Esophagus squamous epithelium (tissue), 5 donors: ENCODE measurements at regions not wholly inside any gene's neighbourhood (a gene's known extent, or its start where the extent isn't known, plus 50 kb on each side); places are given as distances from the start of the nearest gene placed in this dataset.

Source experiments
- DNase-seq: peaks from one replicate; lab custom pipeline; 2025; lab: John Stamatoyannopoulos, UW
- H3K27ac ChIP-seq, 4 donors: fragments of 200-600 bp; sonication (generic); one replicate each; pipeline ENCODE4 v1.5.1; 2016 to 2019; ENCODE audit warnings: mild to moderate bottlenecking in 1 of 4
- H3K27me3 ChIP-seq, 4 donors: fragments of 200-600 bp; sonication (generic); 1 replicate in 3 of 4; 2 replicates in 1 of 4; pipeline versions ENCODE4 v1.5.1 to v1.6.0; 2017 to 2021; ENCODE audit warnings: antibody characterized with exemption in 1 of 4
- H3K36me3 ChIP-seq, 3 donors: fragments of 200-600 bp; sonication (generic); one replicate each; pipeline ENCODE4 v1.5.1; 2016 to 2019
- H3K4me1 ChIP-seq, 3 donors: fragments of 200-600 bp; sonication (generic); one replicate each; pipeline ENCODE4 v1.5.1; 2017 to 2019
- H3K4me3 ChIP-seq, 4 donors: fragments of 200-600 bp; sonication (generic); 1 replicate in 3 of 4; 2 replicates in 1 of 4; pipeline ENCODE4 v1.5.1; 2016 to 2019; ENCODE audit warnings: mild to moderate bottlenecking in 2 of 4, moderate library complexity in 1 of 4
- H3K9me3 ChIP-seq, 3 donors: fragments of 200-600 bp; sonication (generic); one replicate each; pipeline ENCODE4 v1.5.1; 2016 to 2019
- CTCF ChIP-seq, 6 experiments: fragments of 450-650 bp in 4 of 6; fragments of 200-600 bp in 2 of 6; sonication (generic) in 2 of 6; IDR thresholded peaks; one replicate each; pipeline ENCODE4 v1.5.1; 2016 to 2019; ENCODE audit warnings: antibody characterized with exemption in 6 of 6, mild to moderate bottlenecking in 4 of 6, moderate library complexity in 4 of 6
- POLR2A ChIP-seq, 4 donors: fragments of 450-650 bp; IDR thresholded peaks; one replicate each; pipeline ENCODE4 v1.6.1; 2017; ENCODE audit warnings: antibody characterized with exemption in 4 of 4, mild to moderate bottlenecking in 4 of 4, moderate library complexity in 3 of 4
- WGBS, 2 donors: methylation state at CpG; one replicate each; pipeline ENCODE4 v1.1.5; 2018; 5-methylcytosine and 5-hydroxymethylcytosine counted together
- intact Hi-C: fragments of 100-400 bp; cut with DNase I; formaldehyde crosslinking; loops from one replicate; pipeline ENCODE4 v1.15.0; 2022
- donor health status: DM: yes; HTN: yes; CAD: no.

GRCh38 chr2:117212562-117212961 is 601.9 kb upstream of the DDX18 start:
- no peaks in the 10 kb centered on the region for H3K36me3 ChIP-seq
- H3K4me3 ChIP-seq = no peak overlapping the region
- H3K9me3 ChIP-seq = no peaks in the 10 kb centered on the region
- 55% methylated on average over 2 of the region's 2 CpGs for WGBS, 2 donors
- TF ChIP-seq POLR2A (IDR thresholded peaks at IDR 0.05) (no peak), CTCF (IDR thresholded peaks at IDR 0.05) (no peak)
- no peak overlapping the region for H3K27ac ChIP-seq
- DNase-seq = no peak
- H3K4me1 ChIP-seq = no peaks in the 10 kb centered on the region
- intact Hi-C loops = no loop called here
- H3K27me3 ChIP-seq = no peaks in the 10 kb centered on the region

GRCh38 chr2:117217145-117217544 is 597.3 kb upstream of the DDX18 start:
- no peaks in the 10 kb centered on the region for H3K4me1 ChIP-seq
- no peak for DNase-seq
- H3K4me3 ChIP-seq = no peak overlapping the region
- no peak overlapping the region for H3K27ac ChIP-seq
- no peaks in the 10 kb centered on the region for H3K36me3 ChIP-seq
- H3K27me3 ChIP-seq = no peaks in the 10 kb centered on the region
- no peak for TF ChIP-seq CTCF (IDR thresholded peaks at IDR 0.05)
- no peak for TF ChIP-seq POLR2A (IDR thresholded peaks at IDR 0.05)
- no peaks in the 10 kb centered on the region for H3K9me3 ChIP-seq
- intact Hi-C loops = no loop called here
- 90 to 95% methylated on average over 16 of the region's 16 CpGs for WGBS, 2 donors

GRCh38 chr2:117222809-117223208 is 591.7 kb upstream of the DDX18 start:
- intact Hi-C loops = no loop called here
- no peaks in the 10 kb centered on the region for H3K4me1 ChIP-seq

GRCh38 chr2:117232305-117232704 is 582.2 kb upstream of the DDX18 start:
- WGBS, 2 donors = 70 to 75% methylated on average over 2 of the region's 2 CpGs
- intact Hi-C loops = no loop called here
- Histone ChIP-seq H3K27ac (no peak overlapping the region), H3K4me1 (no peaks in the 10 kb centered on the region), H3K4me3 (no peak overlapping the region), H3K36me3 (no peaks in the 10 kb centered on the region), H3K9me3 (peaks cover 0 to 16% (median 0%) of the 10 kb centered on the region in 3 donors), H3K27me3 (no peaks in the 10 kb centered on the region)
- TF ChIP-seq POLR2A (IDR thresholded peaks at IDR 0.05) (no peak), CTCF (IDR thresholded peaks at IDR 0.05) (no peak)
- DNase-seq = no peak

More at GRCh38 chr2:117222809-117223208, 591.7 kb upstream of the DDX18 start:
- Histone ChIP-seq H3K4me3 (no peak overlapping the region), H3K36me3 (no peaks in the 10 kb centered on the region), H3K27me3 (no peaks in the 10 kb centered on the region), H3K9me3 (no peaks in the 10 kb centered on the region), H3K27ac (no peak overlapping the region)
- WGBS, 2 donors = 56 to 63% methylated on average over 1 of the region's 1 CpG
- no peak for TF ChIP-seq CTCF (IDR thresholded peaks at IDR 0.05)
- TF ChIP-seq POLR2A (IDR thresholded peaks at IDR 0.05) = no peak
- DNase-seq = no peak

- no peak overlapping the region for H3K4me3 ChIP-seq
- no peaks in the 10 kb centered on the region for H3K27me3 ChIP-seq
- intact Hi-C loops = no loop called here
- no peaks in the 10 kb centered on the region for H3K36me3 ChIP-seq
- H3K4me1 ChIP-seq = no peaks in the 10 kb centered on the region
- TF ChIP-seq CTCF (IDR thresholded peaks at IDR 0.05) = no peak
- TF ChIP-seq POLR2A (IDR thresholded peaks at IDR 0.05) = no peak
- peaks cover 0 to 5% (median 5%) of the 10 kb centered on the region in 3 donors for H3K9me3 ChIP-seq
- DNase-seq = no peak
- H3K27ac ChIP-seq = no peak overlapping the region
- WGBS, 2 donors = 56 to 62% methylated on average over 6 of the region's 6 CpGs
Observed at GRCh38 chr2:117257362-117257761, 557.1 kb upstream of the DDX18 start.
